Stimulated activated naive B cell treated with anti-CD40 and anti-IgM and Interleukin-4, amounts not matched to agents 10 μg/mL and 1 μg/mL and 100 μg/mL, for 72 hours (primary cell): ENCODE measurements at regions not wholly inside any gene's neighbourhood (a gene's known extent, or its start where the extent isn't known, plus 50 kb on each side); places are given as distances from the start of the nearest gene placed in this dataset.

ENCODE experiments used
- ATAC-seq, 2 donors: fragments of 150-1000 bp; cut with Tn5 transposase; replicated peaks; 2 replicates each; pipeline ENCODE4 v1.10.0; 2021; ENCODE audit warnings: moderate library complexity in 1 of 2
- DNase-seq: peaks from one replicate; pipeline ENCODE4 v3.0.0; 2021
- H3K27ac Mint-ChIP-seq: one replicate; pipeline ENCODE4 v1.8.0; 2022; ENCODE audit warnings: mild to moderate bottlenecking, mixed read lengths
- H3K27me3 Mint-ChIP-seq, 2 donors: one replicate each; pipeline ENCODE4 v1.8.0; 2022; ENCODE audit warnings: mixed read lengths in 2 of 2
- H3K36me3 Mint-ChIP-seq, 2 donors: one replicate each; pipeline ENCODE4 v1.8.0; 2022; ENCODE audit warnings: mixed read lengths in 2 of 2, mild to moderate bottlenecking in 1 of 2
- H3K4me1 Mint-ChIP-seq, 2 donors: one replicate each; pipeline ENCODE4 v1.8.0; 2022; ENCODE audit warnings: mixed read lengths in 2 of 2, mild to moderate bottlenecking in 1 of 2
- H3K4me3 Mint-ChIP-seq, 2 donors: one replicate each; pipeline ENCODE4 v1.8.0; 2022; ENCODE audit warnings: mild to moderate bottlenecking in 2 of 2, mixed read lengths in 2 of 2, moderate library complexity in 1 of 2
- H3K9me3 Mint-ChIP-seq, 2 donors: one replicate each; pipeline ENCODE4 v1.8.0; 2022; ENCODE audit warnings: mixed read lengths in 2 of 2, mild to moderate bottlenecking in 1 of 2

DNA sequence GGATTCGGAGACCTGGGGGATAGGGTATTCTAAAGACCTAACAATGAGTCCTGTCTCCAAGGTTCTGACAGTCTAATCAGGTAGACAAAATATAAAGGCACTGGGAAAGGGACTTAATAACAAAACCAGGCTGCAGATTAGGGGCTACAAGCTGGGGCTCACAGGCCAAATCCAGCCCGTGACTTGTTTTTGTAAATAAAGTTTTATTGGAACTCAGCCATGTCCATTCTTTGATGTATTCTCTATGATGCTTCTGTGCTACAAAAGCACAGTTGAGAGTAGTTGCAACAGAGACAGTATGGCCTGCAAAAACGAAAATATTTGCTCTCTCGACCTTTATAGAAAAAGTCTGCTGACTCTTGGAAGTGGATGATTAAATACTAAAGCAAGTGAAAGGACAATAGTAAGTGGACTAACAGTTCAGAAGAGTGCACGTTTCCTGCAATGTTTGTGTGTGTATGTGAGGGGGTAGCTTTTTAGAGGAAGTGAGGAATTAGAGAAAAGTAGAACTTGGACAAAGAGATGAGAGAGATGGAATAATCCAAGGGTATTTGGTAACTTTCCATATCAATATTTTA, 115.4 kb upstream of the ZFHX3 start:
- no peaks in the 10 kb centered on the region for H3K36me3 Mint-ChIP-seq
- no peak for ATAC-seq
- peaks cover 7 to 13% of the 10 kb centered on the region in 2 donors for H3K4me1 Mint-ChIP-seq

DNA sequence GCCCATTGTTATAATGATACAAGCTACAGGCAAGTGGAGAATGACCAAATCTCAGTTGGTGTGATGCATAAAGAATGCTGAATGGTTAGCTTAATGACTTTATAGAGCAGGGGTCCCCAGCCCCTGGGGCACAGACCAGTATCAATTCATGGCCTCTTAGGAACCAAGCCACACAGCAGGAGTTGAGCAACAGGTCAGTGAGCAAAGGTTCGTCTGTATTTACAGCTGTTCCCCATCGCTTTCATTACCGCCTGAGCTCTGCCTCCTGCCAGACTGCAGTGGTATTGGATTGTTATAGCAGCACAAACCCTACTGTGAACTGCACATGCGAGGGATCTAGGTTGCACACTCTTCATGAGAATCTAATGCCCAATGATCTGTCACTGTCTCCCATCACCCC, 114.0 kb upstream of the ZFHX3 start:
- Mint-ChIP-seq H3K4me3 (no peak overlapping the region), H3K27ac (no peak overlapping the region), H3K27me3 (no peaks in the 10 kb centered on the region), H3K4me1 (peaks cover 7 to 11% of the 10 kb centered on the region in 2 donors), H3K36me3 (no peaks in the 10 kb centered on the region), H3K9me3 (peaks cover 0 to 1% of the 10 kb centered on the region in 2 donors)
- DNase-seq (no peak), ATAC-seq (no peak)

More for the DNA sequence above, 115.4 kb upstream of the ZFHX3 start:
- Mint-ChIP-seq H3K4me3 (no peak overlapping the region), H3K27me3 (peaks cover 0 to under 1% of the 10 kb centered on the region in 2 donors), H3K9me3 (peaks cover 0 to 1% of the 10 kb centered on the region in 2 donors), H3K27ac (no peak overlapping the region)
- no peak for DNase-seq

DNA sequence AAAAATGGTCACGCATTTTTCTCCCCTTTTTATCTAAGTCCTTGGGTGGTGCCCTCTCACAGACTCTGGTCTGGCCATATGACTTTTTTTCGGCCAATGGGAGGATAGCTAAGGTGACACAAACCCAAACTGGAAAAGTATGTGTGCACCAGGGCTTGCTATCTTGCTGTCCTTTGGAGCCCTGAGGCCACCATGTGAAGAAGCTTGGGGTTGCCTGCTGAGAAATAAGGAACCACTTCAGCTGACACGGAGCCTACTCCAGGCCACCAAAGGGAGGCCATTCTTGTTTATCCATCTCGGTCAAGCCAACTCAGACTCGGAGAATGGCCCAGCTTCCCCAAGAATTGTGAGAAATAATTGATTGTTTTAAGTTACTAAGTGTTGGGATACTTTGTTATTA, 111.4 kb upstream of the ZFHX3 start:
- peaks cover 4 to 6% of the 10 kb centered on the region in 2 donors for H3K4me1 Mint-ChIP-seq
- ATAC-seq, result no peak
- H3K36me3 Mint-ChIP-seq, result no peaks in the 10 kb centered on the region
- no peaks in the 10 kb centered on the region for H3K27me3 Mint-ChIP-seq
- H3K9me3 Mint-ChIP-seq, result peaks cover 0 to 1% of the 10 kb centered on the region in 2 donors
- H3K4me3 Mint-ChIP-seq, result no peak overlapping the region
- DNase-seq, result no peak
- no peak overlapping the region for H3K27ac Mint-ChIP-seq

DNA sequence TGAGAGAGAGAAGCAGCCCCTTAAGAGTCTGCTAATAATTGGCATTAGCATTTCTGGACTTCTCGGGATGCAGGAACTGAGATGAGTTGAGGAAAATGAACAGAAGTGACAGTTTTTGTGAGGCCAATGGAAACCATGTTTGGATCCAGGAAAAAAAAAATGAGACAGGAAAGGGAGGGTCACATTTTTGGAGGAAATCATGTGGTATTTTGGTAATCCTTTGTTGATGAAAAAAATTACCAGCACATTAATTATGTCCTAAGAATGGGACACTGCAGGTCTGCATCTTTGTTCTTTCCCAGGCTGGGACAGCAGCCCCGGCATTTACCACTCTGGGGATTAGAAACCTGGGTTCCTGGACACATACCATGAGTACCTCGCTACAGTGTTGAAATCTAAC, 109.9 kb upstream of the ZFHX3 start:
- Mint-ChIP-seq H3K36me3 (no peaks in the 10 kb centered on the region), H3K9me3 (peaks cover 0 to 1% of the 10 kb centered on the region in 2 donors), H3K4me1 (peaks cover 9 to 12% of the 10 kb centered on the region in 2 donors), H3K27ac (no peak overlapping the region), H3K4me3 (no peak overlapping the region), H3K27me3 (peaks cover 0 to 2% of the 10 kb centered on the region in 2 donors)
- DNase-seq (no peak), ATAC-seq (no peak)

- peak overlapping the region; percentile 39 to 60 for H3K4me3 Mint-ChIP-seq
These were observed 106.3 kb upstream of the ZFHX3 start for GRCh38 chr16:73154063-73154870.

GRCh38 chr16:73152386-73153125, 104.6 kb upstream of the ZFHX3 start:
- peaks cover 13 to 21% of the 10 kb centered on the region in 2 donors for H3K4me1 Mint-ChIP-seq

More at GRCh38 chr16:73154063-73154870, 106.3 kb upstream of the ZFHX3 start:
- Mint-ChIP-seq H3K9me3 (peaks cover 0 to 1% of the 10 kb centered on the region in 2 donors), H3K27me3 (peaks cover 6 to 10% of the 10 kb centered on the region in 2 donors), H3K27ac (no peak overlapping the region), H3K4me1 (peaks cover 13 to 21% of the 10 kb centered on the region in 2 donors), H3K36me3 (no peaks in the 10 kb centered on the region)
- DNase-seq (peak; percentile 1), ATAC-seq (peak; percentile 38 to 46)

DNA sequence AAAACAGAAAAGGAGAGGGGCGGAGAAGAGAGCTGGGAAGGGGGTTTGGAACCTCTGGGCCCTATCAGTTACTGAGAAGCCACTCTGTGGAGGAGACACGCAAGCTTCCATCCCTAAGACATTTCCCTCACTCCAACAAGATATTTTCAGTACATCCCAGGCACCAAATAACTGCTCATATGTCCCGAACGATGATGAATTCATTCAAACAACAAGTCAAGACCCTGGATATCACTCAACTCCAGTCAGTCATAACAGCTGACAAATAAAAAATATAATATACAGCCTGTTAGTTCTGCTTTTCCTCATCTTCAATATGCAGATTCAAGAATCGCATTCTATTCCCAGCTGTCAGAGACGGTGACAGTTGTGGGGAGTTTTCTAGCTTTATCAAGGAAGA, 104.0 kb upstream of the ZFHX3 start:
- Mint-ChIP-seq H3K27ac (no peak overlapping the region), H3K27me3 (peaks cover 6 to 10% of the 10 kb centered on the region in 2 donors), H3K4me3 (no peak overlapping the region), H3K4me1 (peaks cover 13 to 21% of the 10 kb centered on the region in 2 donors), H3K9me3 (no peaks in the 10 kb centered on the region), H3K36me3 (no peaks in the 10 kb centered on the region)
- DNase-seq (no peak), ATAC-seq (no peak)

More at GRCh38 chr16:73152386-73153125, 104.6 kb upstream of the ZFHX3 start:
- Mint-ChIP-seq H3K27me3 (peaks cover 6 to 10% of the 10 kb centered on the region in 2 donors), H3K27ac (no peak overlapping the region), H3K4me3 (no peak overlapping the region), H3K36me3 (no peaks in the 10 kb centered on the region), H3K9me3 (no peaks in the 10 kb centered on the region)
- ATAC-seq (no peak), DNase-seq (no peak)

DNA sequence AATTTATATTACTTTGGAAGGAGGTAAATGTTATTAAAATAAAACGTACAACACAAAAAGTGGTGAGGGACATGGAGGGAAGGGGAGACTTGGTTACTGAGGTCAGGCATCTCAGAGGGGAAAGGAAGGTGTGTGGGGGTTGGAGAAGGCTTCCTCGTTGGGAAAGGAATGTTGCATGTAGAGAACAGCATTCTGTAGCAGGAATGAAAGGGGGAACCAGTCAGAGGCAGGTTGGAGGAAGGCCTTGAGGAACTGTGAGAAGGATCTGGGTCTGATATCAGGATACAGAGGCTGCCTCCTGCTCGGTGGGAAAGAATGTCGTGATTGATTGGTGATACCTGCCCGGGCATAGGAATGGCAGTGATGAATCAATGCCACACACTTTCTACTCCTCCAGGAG, 103.3 kb upstream of the ZFHX3 start:
- Mint-ChIP-seq H3K9me3 (no peaks in the 10 kb centered on the region), H3K4me1 (peaks cover 13 to 21% of the 10 kb centered on the region in 2 donors), H3K4me3 (no peak overlapping the region), H3K27me3 (peaks cover 6 to 10% of the 10 kb centered on the region in 2 donors), H3K36me3 (no peaks in the 10 kb centered on the region), H3K27ac (no peak overlapping the region)
- ATAC-seq (no peak), DNase-seq (no peak)

- no peak for ATAC-seq
- H3K9me3 Mint-ChIP-seq, result no peaks in the 10 kb centered on the region
- DNase-seq, result no peak
- no peaks in the 10 kb centered on the region for H3K36me3 Mint-ChIP-seq
- H3K4me3 Mint-ChIP-seq, result no peak overlapping the region
- peaks cover 13 to 21% of the 10 kb centered on the region in 2 donors for H3K4me1 Mint-ChIP-seq
- H3K27ac Mint-ChIP-seq, result no peak overlapping the region
- peaks cover 6 to 10% of the 10 kb centered on the region in 2 donors for H3K27me3 Mint-ChIP-seq
These were observed 102.9 kb upstream of the ZFHX3 start for GRCh38 chr16:73150786-73151185.

GRCh38 chr16:73149334-73149733, 101.4 kb upstream of the ZFHX3 start:
- H3K27me3 Mint-ChIP-seq, result peaks cover 6 to 10% of the 10 kb centered on the region in 2 donors
- H3K4me1 Mint-ChIP-seq, result peaks cover 10 to 16% of the 10 kb centered on the region in 2 donors

GRCh38 chr16:73147958-73148357, 100.0 kb upstream of the ZFHX3 start:
- ATAC-seq (no peak), DNase-seq (no peak)

More at GRCh38 chr16:73149334-73149733, 101.4 kb upstream of the ZFHX3 start:
- ATAC-seq (no peak), DNase-seq (no peak)
- H3K36me3 Mint-ChIP-seq, result no peaks in the 10 kb centered on the region
- no peaks in the 10 kb centered on the region for H3K9me3 Mint-ChIP-seq
- no peak overlapping the region for H3K4me3 Mint-ChIP-seq
- no peak overlapping the region for H3K27ac Mint-ChIP-seq

DNA sequence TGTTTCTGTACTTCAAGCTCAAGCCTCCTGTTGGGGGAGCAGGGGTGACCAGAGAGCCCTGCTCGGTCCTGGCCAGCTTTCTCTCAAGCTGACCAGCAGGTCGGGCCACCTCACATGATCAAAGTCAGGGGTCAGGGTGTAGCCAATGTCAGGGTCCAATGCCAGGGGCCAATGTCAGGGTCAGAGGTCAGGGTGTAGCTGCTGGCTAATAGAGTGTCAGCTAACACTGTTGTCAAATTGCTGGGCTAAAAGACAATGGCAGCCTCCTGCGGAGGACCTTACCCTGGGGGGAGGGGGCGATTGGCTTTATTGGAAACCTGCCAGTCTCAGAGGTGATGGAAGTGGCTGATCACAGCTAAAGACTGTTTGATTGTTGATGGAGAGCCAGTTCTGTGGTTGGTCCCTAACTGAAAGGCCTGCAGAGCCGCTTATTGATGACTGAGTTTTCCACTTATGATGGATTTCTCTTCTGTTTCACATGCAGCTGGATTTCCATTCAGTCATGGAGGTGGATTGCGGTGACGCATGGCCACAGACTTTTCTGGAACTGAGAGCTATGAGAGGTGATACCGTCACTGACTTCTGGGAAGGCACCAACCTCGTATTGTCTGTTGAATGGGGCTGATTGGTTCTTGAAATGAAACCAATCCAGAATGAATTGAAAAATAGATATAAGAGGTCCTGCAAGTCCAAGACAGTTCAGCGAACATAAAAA, 97.4 kb upstream of the ZFHX3 start:
- Mint-ChIP-seq H3K27ac (no peak overlapping the region), H3K4me1 (no peaks in the 10 kb centered on the region), H3K4me3 (no peak overlapping the region), H3K27me3 (no peaks in the 10 kb centered on the region), H3K9me3 (no peaks in the 10 kb centered on the region), H3K36me3 (no peaks in the 10 kb centered on the region)
- ATAC-seq, result no peak
- no peak for DNase-seq

More at GRCh38 chr16:73147958-73148357, 100.0 kb upstream of the ZFHX3 start:
- no peaks in the 10 kb centered on the region for H3K36me3 Mint-ChIP-seq
- H3K4me1 Mint-ChIP-seq, result peaks cover 4 to 10% of the 10 kb centered on the region in 2 donors
- H3K9me3 Mint-ChIP-seq, result no peaks in the 10 kb centered on the region
- peaks cover 5 to 10% of the 10 kb centered on the region in 2 donors for H3K27me3 Mint-ChIP-seq
- H3K27ac Mint-ChIP-seq, result no peak overlapping the region
- H3K4me3 Mint-ChIP-seq, result no peak overlapping the region

GRCh38 chr16:73143576-73144422, 95.9 kb upstream of the ZFHX3 start:
- H3K36me3 Mint-ChIP-seq, result no peaks in the 10 kb centered on the region
- no peak overlapping the region for H3K27ac Mint-ChIP-seq
- no peak for ATAC-seq
- H3K27me3 Mint-ChIP-seq, result no peaks in the 10 kb centered on the region
- no peak for DNase-seq
- no peak overlapping the region for H3K4me3 Mint-ChIP-seq
- H3K9me3 Mint-ChIP-seq, result no peaks in the 10 kb centered on the region
- H3K4me1 Mint-ChIP-seq, result no peaks in the 10 kb centered on the region
